Colonic mucosa (tissue), 4 donors: ENCODE measurements at regions not wholly inside any gene's neighbourhood (a gene's known extent, or its start where the extent isn't known, plus 50 kb on each side); places are given as distances from the start of the nearest gene placed in this dataset.

Source experiments
- DNase-seq: peaks from one replicate; pipeline ENCODE4 v3.0.0-alpha.2; 2020
- H3K27ac ChIP-seq: fragments of 200-600 bp; one replicate; pipeline ENCODE4 v1.8.0; 2021
- H3K27me3 ChIP-seq: fragments of 200-600 bp; one replicate; pipeline ENCODE4 v1.8.0; 2021
- H3K36me3 ChIP-seq: fragments of 200-600 bp; one replicate; pipeline ENCODE4 v1.8.0; 2021
- H3K4me1 ChIP-seq: fragments of 200-600 bp; one replicate; pipeline ENCODE4 v1.8.0; 2021; ENCODE audit warnings: mild to moderate bottlenecking
- H3K4me3 ChIP-seq: fragments of 200-600 bp; one replicate; pipeline ENCODE4 v1.8.0; 2021
- H3K9ac ChIP-seq, 2 donors: one replicate each; pipeline ENCODE4 v1.7.0; 2013; ENCODE audit warnings: control low read depth in 2 of 2, low read depth in 2 of 2, low read length in 2 of 2
- H3K9me3 ChIP-seq: fragments of 200-600 bp; one replicate; pipeline ENCODE4 v1.8.0; 2021
- intact Hi-C: fragments of 100-400 bp; cut with DNase I; formaldehyde crosslinking; loops from one replicate; pipeline ENCODE4 v1.14.1; 2022
- TF ChIP-seq, protein P1 (sequence below): fragments of 200-600 bp; IDR thresholded peaks from one replicate; pipeline ENCODE4 v1.8.0; 2022; ENCODE audit warnings: antibody characterized with exemption, mild to moderate bottlenecking
- donor health status: healthy.
- donor health status: DM: no; HTN: no; CAD: no.
- donor health status: DM: no; HTN: no; CAD: no.

DNA sequence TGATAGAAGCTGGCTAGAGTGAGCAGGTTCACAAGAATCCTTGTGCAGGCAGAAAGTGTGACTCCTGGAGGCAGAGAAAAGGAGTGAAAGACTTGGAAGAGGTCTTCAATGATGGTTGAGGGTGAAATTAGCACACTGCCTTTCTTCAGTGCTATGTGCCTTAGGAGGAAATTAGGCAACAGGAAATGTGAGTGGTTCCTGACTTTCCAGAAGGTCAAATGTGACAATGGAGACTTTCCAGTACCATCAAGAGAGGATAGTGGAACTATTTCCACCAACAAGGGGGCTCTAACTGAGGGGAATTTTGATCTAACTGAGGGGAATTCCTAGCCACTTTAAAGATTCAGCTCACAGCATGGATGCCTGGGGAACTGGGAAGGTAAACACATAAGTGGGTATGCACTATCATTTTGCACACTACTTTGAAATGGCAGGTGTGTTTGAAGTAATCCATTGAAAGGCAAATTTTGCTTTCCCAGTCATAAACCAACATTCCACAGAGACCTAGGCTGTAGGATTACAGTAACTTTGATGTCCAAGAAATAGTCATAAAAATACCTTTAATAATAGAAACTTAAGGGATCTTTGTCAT lies 90.0 kb downstream of the PERP start:
- TF ChIP-seq, protein P1, sequence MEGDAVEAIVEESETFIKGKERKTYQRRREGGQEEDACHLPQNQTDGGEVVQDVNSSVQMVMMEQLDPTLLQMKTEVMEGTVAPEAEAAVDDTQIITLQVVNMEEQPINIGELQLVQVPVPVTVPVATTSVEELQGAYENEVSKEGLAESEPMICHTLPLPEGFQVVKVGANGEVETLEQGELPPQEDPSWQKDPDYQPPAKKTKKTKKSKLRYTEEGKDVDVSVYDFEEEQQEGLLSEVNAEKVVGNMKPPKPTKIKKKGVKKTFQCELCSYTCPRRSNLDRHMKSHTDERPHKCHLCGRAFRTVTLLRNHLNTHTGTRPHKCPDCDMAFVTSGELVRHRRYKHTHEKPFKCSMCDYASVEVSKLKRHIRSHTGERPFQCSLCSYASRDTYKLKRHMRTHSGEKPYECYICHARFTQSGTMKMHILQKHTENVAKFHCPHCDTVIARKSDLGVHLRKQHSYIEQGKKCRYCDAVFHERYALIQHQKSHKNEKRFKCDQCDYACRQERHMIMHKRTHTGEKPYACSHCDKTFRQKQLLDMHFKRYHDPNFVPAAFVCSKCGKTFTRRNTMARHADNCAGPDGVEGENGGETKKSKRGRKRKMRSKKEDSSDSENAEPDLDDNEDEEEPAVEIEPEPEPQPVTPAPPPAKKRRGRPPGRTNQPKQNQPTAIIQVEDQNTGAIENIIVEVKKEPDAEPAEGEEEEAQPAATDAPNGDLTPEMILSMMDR, result no peak
- Histone ChIP-seq H3K9me3 (no peaks in the 10 kb centered on the region), H3K36me3 (no peaks in the 10 kb centered on the region), H3K27ac (no peak overlapping the region), H3K27me3 (no peaks in the 10 kb centered on the region), H3K9ac (no peak overlapping the region), H3K4me3 (no peak overlapping the region), H3K4me1 (no peaks in the 10 kb centered on the region)
- intact Hi-C loops, result no loop called here
- DNase-seq, result no peak

DNA sequence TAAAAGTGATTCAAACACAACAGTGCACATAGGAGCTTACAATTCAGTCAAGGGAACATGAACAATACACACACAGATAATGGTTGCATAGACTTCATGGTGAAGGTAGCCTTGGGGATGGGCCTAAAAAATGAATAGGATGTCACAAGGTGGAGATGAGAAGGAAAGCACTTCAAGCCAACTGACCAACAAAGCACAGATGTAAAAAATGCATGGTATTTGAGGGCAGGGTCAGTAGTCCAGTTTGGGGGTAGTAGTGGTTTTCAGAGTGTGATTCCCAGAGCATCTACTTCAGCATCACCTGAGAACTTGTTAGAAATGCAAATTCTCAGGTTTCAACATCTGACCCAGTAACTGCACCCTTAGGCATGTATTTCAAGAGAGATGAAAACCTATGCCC lies 88.9 kb downstream of the PERP start:
- TF ChIP-seq, protein P1, result no peak
- DNase-seq, result no peak
- no peak overlapping the region for H3K9ac ChIP-seq
- intact Hi-C loops, result no loop called here
- H3K9me3 ChIP-seq, result no peaks in the 10 kb centered on the region
- no peak overlapping the region for H3K27ac ChIP-seq
- H3K27me3 ChIP-seq, result no peaks in the 10 kb centered on the region
- H3K4me3 ChIP-seq, result no peak overlapping the region
- no peaks in the 10 kb centered on the region for H3K36me3 ChIP-seq
- H3K4me1 ChIP-seq, result no peaks in the 10 kb centered on the region

DNA sequence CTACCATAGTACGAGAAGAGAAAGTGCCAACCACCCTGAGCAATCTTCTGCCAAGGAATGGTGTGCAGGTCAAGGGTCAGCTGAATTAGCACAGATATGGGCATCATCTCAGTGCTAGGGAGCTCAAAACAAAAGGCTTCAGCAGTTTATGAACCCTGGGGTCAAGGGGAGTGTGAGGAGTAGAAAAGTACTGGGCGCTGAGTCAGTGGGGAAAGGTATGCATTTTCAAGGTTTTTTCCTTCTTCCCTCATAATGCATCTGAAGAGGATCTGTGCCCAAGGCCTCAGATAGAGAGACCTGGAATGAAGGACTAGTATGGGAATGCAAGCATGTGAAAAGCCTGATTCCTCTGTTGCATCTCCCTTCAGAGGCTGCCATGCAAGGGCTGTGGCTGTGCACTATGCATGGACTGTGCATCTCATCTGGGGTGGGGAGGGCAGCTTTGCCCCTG lies 81.7 kb downstream of the PERP start:
- TF ChIP-seq, protein P1, result no peak
- Histone ChIP-seq H3K9ac (no peak overlapping the region), H3K27me3 (no peaks in the 10 kb centered on the region), H3K4me1 (no peaks in the 10 kb centered on the region), H3K27ac (no peak overlapping the region), H3K9me3 (no peaks in the 10 kb centered on the region), H3K36me3 (no peaks in the 10 kb centered on the region), H3K4me3 (no peak overlapping the region)
- DNase-seq, result no peak
- intact Hi-C loops, result no loop called here

DNA sequence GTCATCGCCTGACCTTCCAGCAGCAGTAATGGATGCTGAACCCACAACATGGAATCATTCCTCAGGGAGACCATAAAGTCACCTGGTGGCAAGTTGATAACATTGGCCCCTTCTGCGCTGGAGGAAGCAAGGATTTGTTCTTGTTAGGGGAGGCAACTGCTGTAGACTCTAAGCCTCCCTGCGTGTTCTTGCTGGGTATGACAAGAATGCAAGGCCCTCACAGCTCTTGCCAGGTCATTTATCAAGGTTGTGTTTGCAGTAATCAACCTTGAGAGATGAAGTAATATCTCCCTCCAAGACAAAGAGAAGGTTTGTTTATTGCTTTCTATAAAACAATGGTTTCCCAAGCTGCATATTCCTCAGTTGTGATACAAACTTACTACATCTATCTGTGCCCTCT lies 80.9 kb downstream of the PERP start:
- H3K4me3 ChIP-seq, result no peak overlapping the region
- TF ChIP-seq, protein P1, result no peak
- H3K27ac ChIP-seq, result no peak overlapping the region
- DNase-seq, result no peak
- intact Hi-C loops, result no loop called here
- H3K9ac ChIP-seq, result no peak overlapping the region
- no peaks in the 10 kb centered on the region for H3K4me1 ChIP-seq
- H3K36me3 ChIP-seq, result no peaks in the 10 kb centered on the region
- H3K9me3 ChIP-seq, result no peaks in the 10 kb centered on the region
- no peaks in the 10 kb centered on the region for H3K27me3 ChIP-seq

DNA sequence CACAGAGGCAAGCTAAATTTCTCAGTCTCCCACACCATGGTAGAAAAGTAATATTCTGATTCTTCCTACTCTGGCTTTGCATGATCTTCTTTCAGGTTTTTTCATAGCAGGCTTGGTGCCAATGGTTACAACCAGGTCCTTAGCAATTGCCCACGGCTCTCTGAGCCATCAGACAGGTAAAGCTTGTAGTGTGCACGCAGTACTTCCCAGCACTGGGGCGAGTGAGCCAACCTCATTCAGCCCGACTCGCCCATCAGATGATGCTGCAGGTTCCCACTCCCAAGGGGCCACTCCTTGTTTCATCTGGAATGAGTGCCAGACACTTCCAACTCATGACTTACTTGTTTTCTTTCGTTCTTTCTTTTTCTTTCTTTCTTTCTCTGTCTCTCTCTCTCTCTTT lies 78.3 kb downstream of the PERP start:
- intact Hi-C loops, result no loop called here
- peak; percentile 25 for DNase-seq
- Histone ChIP-seq H3K9me3 (no peaks in the 10 kb centered on the region), H3K27me3 (no peaks in the 10 kb centered on the region), H3K36me3 (no peaks in the 10 kb centered on the region), H3K27ac (no peak overlapping the region), H3K4me1 (no peaks in the 10 kb centered on the region), H3K9ac (no peak overlapping the region), H3K4me3 (no peak overlapping the region)
- TF ChIP-seq, protein P1, result no peak
